Fibroblast of lung (primary cell): ENCODE measurements at regions not wholly inside any gene's neighbourhood (a gene's known extent, or its start where the extent isn't known, plus 50 kb on each side); places are given as distances from the start of the nearest gene placed in this dataset.

Experiments used
- DNase-seq, 2 donors: peaks; one replicate each; pipeline versions ENCODE4 v3.0.0 to v3.0.0-alpha.2; 2010; ENCODE audit warnings: low read depth in 2 of 2
- H2AFZ ChIP-seq: 2 replicates; pipeline ENCODE4 v1.5.1; 2012; ENCODE audit warnings: low read length, control low read depth, inconsistent platforms
- H3K27ac ChIP-seq: 2 replicates; pipeline ENCODE4 v1.5.1; 2011; ENCODE audit warnings: low read length, control low read depth; ENCODE audit not compliant: insufficient read depth
- H3K27me3 ChIP-seq: 2 replicates; pipeline ENCODE4 v1.5.1; 2011; ENCODE audit warnings: mild to moderate bottlenecking, low read length; ENCODE audit not compliant: control insufficient read depth, insufficient read depth
- H3K36me3 ChIP-seq: 2 replicates; pipeline ENCODE4 v1.5.1; 2011; ENCODE audit warnings: low read length; ENCODE audit not compliant: control insufficient read depth, insufficient read depth
- H3K4me1 ChIP-seq: 2 replicates; pipeline ENCODE4 v1.5.1; 2011; ENCODE audit warnings: low read length; ENCODE audit not compliant: control insufficient read depth, insufficient read depth; ENCODE audit errors: extremely low read depth
- H3K4me2 ChIP-seq: 2 replicates; pipeline ENCODE4 v1.5.1; 2011; ENCODE audit warnings: low read length, control low read depth; ENCODE audit not compliant: insufficient read depth; ENCODE audit errors: extremely low read depth
- H3K4me3 ChIP-seq, 4 experiments: fragments of 200-600 bp in 1 of 4; sonication (generic) in 1 of 4; replicated peaks in 1 of 4; 2 replicates each; pipeline ENCODE4 v1.5.1; 2011 to 2016; ENCODE audit warnings: low read length in 4 of 4, low read depth in 3 of 4, mild to moderate bottlenecking in 3 of 4, control low read depth in 2 of 4, inconsistent platforms in 1 of 4, mixed read lengths in 1 of 4; ENCODE audit not compliant: insufficient read depth in 1 of 4; ENCODE audit errors: control extremely low read depth in 1 of 4
- H3K79me2 ChIP-seq: 2 replicates; pipeline ENCODE4 v1.5.1; 2012; ENCODE audit warnings: mild to moderate bottlenecking, low read length, inconsistent platforms; ENCODE audit not compliant: control insufficient read depth, insufficient read depth
- H3K9ac ChIP-seq: 2 replicates; pipeline ENCODE4 v1.5.1; 2011; ENCODE audit warnings: mild to moderate bottlenecking, low read length, control low read depth; ENCODE audit not compliant: insufficient read depth
- H3K9me3 ChIP-seq: 2 replicates; pipeline ENCODE4 v1.5.1; 2012; ENCODE audit warnings: low read depth, low read length; ENCODE audit not compliant: control insufficient read depth, insufficient read depth
- H4K20me1 ChIP-seq: 2 replicates; pipeline ENCODE4 v1.5.1; 2011; ENCODE audit warnings: low read length; ENCODE audit not compliant: control insufficient read depth, insufficient read depth; ENCODE audit errors: extremely low read depth
- CTCF ChIP-seq, 2 donors: IDR thresholded peaks in 1 of 2; conservative IDR thresholded peaks in 1 of 2; 1 replicate in 1 of 2; 2 replicates in 1 of 2; pipeline ENCODE4 v1.5.1; 2011 to 2012; ENCODE audit warnings: low read length in 2 of 2, control low read depth in 1 of 2, inconsistent platforms in 1 of 2, low read depth in 1 of 2, mild to moderate bottlenecking in 1 of 2
- EZH2 ChIP-seq: IDR thresholded peaks from 2 replicates; pipeline ENCODE4 v1.5.1; 2012; ENCODE audit warnings: low read length, control low read depth, mild to moderate bottlenecking; ENCODE audit errors: missing control alignments

- no peaks in the 10 kb centered on the region for H3K9me3 ChIP-seq
- H2AFZ ChIP-seq: no peak overlapping the region
- H3K36me3 ChIP-seq: no peaks in the 10 kb centered on the region
- no peaks in the 10 kb centered on the region for H3K79me2 ChIP-seq
- H3K9ac ChIP-seq: no peak overlapping the region
- TF ChIP-seq CTCF (conservative IDR thresholded peaks at IDR 0.05 in 1 of 2, IDR thresholded peaks at IDR 0.05 in 1 of 2; ENCODE audit: low read depth in 1 of 2, low read length in 2 of 2): no peak
- TF ChIP-seq EZH2: no peak
- no peak for DNase-seq
- no peaks in the 10 kb centered on the region for H4K20me1 ChIP-seq
- H3K4me3 ChIP-seq: no peak overlapping the region
- H3K4me2 ChIP-seq: no peak overlapping the region
- no peak overlapping the region for H3K27ac ChIP-seq
- H3K27me3 ChIP-seq: no peaks in the 10 kb centered on the region
- no peaks in the 10 kb centered on the region for H3K4me1 ChIP-seq
These were observed 285.1 kb downstream of the GADD45G start for GRCh38 chr9:89889865-89890264.

GRCh38 chr9:89890326-89890980 lies 285.6 kb downstream of the GADD45G start:
- TF ChIP-seq EZH2: no peak
- no peak for TF ChIP-seq CTCF (conservative IDR thresholded peaks at IDR 0.05 in 1 of 2, IDR thresholded peaks at IDR 0.05 in 1 of 2; ENCODE audit: low read depth in 1 of 2, low read length in 2 of 2)
- Histone ChIP-seq H3K4me2 (no peak overlapping the region), H3K9me3 (no peaks in the 10 kb centered on the region), H3K4me1 (no peaks in the 10 kb centered on the region), H2AFZ (no peak overlapping the region), H3K4me3 (no peak overlapping the region), H4K20me1 (no peaks in the 10 kb centered on the region), H3K36me3 (no peaks in the 10 kb centered on the region), H3K27ac (no peak overlapping the region), H3K9ac (no peak overlapping the region), H3K79me2 (no peaks in the 10 kb centered on the region), H3K27me3 (no peaks in the 10 kb centered on the region)
- DNase-seq: no peak

GRCh38 chr9:89891221-89891590 lies 286.4 kb downstream of the GADD45G start:
- Histone ChIP-seq H3K4me3 (no peak overlapping the region), H4K20me1 (no peaks in the 10 kb centered on the region), H3K9ac (no peak overlapping the region), H3K4me2 (no peak overlapping the region), H3K36me3 (no peaks in the 10 kb centered on the region), H3K79me2 (no peaks in the 10 kb centered on the region), H3K9me3 (no peaks in the 10 kb centered on the region), H3K27me3 (no peaks in the 10 kb centered on the region), H3K4me1 (no peaks in the 10 kb centered on the region), H3K27ac (no peak overlapping the region), H2AFZ (no peak overlapping the region)
- TF ChIP-seq EZH2 (no peak), CTCF (conservative IDR thresholded peaks at IDR 0.05 in 1 of 2, IDR thresholded peaks at IDR 0.05 in 1 of 2; ENCODE audit: low read depth in 1 of 2, low read length in 2 of 2) (no peak)
- DNase-seq: no peak
